CD14-positive monocyte (primary cell): ENCODE measurements at regions not wholly inside any gene's neighbourhood (a gene's known extent, or its start where the extent isn't known, plus 50 kb on each side); places are given as distances from the start of the nearest gene placed in this dataset.
A peak's percentile ranks its signal among the peaks of the same experiment; 100 is the strongest.

ENCODE experiments used
- DNase-seq, 3 donors: peaks; one replicate each; pipeline ENCODE4 v3.0.0-alpha.2; 2011 to 2022
- H2AFZ ChIP-seq: 2 replicates; pipeline ENCODE4 v1.6.0; 2012; ENCODE audit warnings: mild to moderate bottlenecking, low read depth, low read length, inconsistent platforms; ENCODE audit not compliant: insufficient read depth, poor library complexity, severe bottlenecking
- H3K27ac ChIP-seq, 2 donors: 1 replicate in 1 of 2; 2 replicates in 1 of 2; pipeline ENCODE4 v1.5.1; 2012 to 2013; ENCODE audit warnings: low read length in 2 of 2, control low read depth in 1 of 2, inconsistent platforms in 1 of 2, low read depth in 1 of 2, mild to moderate bottlenecking in 1 of 2
- H3K27me3 ChIP-seq, 2 donors: one replicate each; pipeline versions ENCODE4 v1.6.0 to v1.6.1; 2011 to 2013; ENCODE audit warnings: low read length in 2 of 2; ENCODE audit not compliant: control insufficient read depth in 2 of 2, insufficient read depth in 2 of 2
- H3K36me3 ChIP-seq, 2 donors: replicated peaks in 1 of 2; 1 replicate in 1 of 2; 2 replicates in 1 of 2; pipeline versions ENCODE4 v1.5.1 to v1.6.1; 2012 to 2013; ENCODE audit warnings: low read length in 2 of 2, control low read depth in 1 of 2, inconsistent platforms in 1 of 2, mild to moderate bottlenecking in 1 of 2; ENCODE audit not compliant: insufficient read depth in 2 of 2, control insufficient read depth in 1 of 2
- H3K4me1 ChIP-seq, 2 donors: 1 replicate in 1 of 2; 2 replicates in 1 of 2; pipeline versions ENCODE4 v1.5.1 to v1.6.1; 2012 to 2013; ENCODE audit warnings: low read length in 2 of 2, control low read depth in 1 of 2, inconsistent platforms in 1 of 2, mild to moderate bottlenecking in 1 of 2, moderate library complexity in 1 of 2; ENCODE audit not compliant: insufficient read depth in 2 of 2, control insufficient read depth in 1 of 2
- H3K4me2 ChIP-seq: replicated peaks from 2 replicates; pipeline ENCODE3; 2012; ENCODE audit warnings: low read length, moderate library complexity, mild to moderate bottlenecking; ENCODE audit not compliant: poor library complexity, severe bottlenecking; ENCODE audit errors: extremely low read depth
- H3K4me3 ChIP-seq, 3 experiments: fragments of 200-600 bp in 1 of 3; sonication (generic) in 1 of 3; replicated peaks in 1 of 3; 1 replicate in 2 of 3; 2 replicates in 1 of 3; pipeline ENCODE4 v1.5.1; 2011 to 2013; ENCODE audit warnings: low read length in 3 of 3, mild to moderate bottlenecking in 3 of 3, control low read depth in 2 of 3, low read depth in 2 of 3, inconsistent platforms in 1 of 3, moderate library complexity in 1 of 3
- H3K79me2 ChIP-seq: 2 replicates; pipeline ENCODE4 v1.6.0; 2012; ENCODE audit warnings: mild to moderate bottlenecking, control low read depth, inconsistent platforms, low read length, moderate library complexity; ENCODE audit not compliant: insufficient read depth
- H3K9ac ChIP-seq: 2 replicates; pipeline ENCODE4 v1.6.0; 2017; ENCODE audit warnings: low read length, mild to moderate bottlenecking; ENCODE audit not compliant: insufficient read depth, poor library complexity, severe bottlenecking
- H3K9me3 ChIP-seq, 2 donors: replicated peaks in 1 of 2; 1 replicate in 1 of 2; 2 replicates in 1 of 2; pipeline versions ENCODE4 v1.5.1 to v1.6.1; 2012 to 2013; ENCODE audit warnings: low read length in 2 of 2, control low read depth in 1 of 2; ENCODE audit not compliant: control insufficient read depth in 1 of 2, insufficient read depth in 1 of 2
- H4K20me1 ChIP-seq: 2 replicates; pipeline ENCODE4 v1.6.0; 2012; ENCODE audit warnings: mild to moderate bottlenecking, low read length, control low read depth, moderate library complexity; ENCODE audit not compliant: insufficient read depth
- H3K27ac Mint-ChIP-seq, 7 donors: one replicate each; pipeline ENCODE4 v1.8.0; 2020; ENCODE audit warnings: mild to moderate bottlenecking in 7 of 7, mixed read lengths in 7 of 7, moderate library complexity in 6 of 7, inconsistent platforms in 2 of 7
- H3K27me3 Mint-ChIP-seq, 3 donors: one replicate each; pipeline ENCODE4 v1.8.0; 2021 to 2022; ENCODE audit warnings: low read depth in 3 of 3, mild to moderate bottlenecking in 3 of 3, mixed read lengths in 3 of 3, moderate library complexity in 3 of 3, inconsistent platforms in 1 of 3
- H3K36me3 Mint-ChIP-seq, 2 donors: one replicate each; pipeline ENCODE4 v1.8.0; 2020; ENCODE audit warnings: mixed read lengths in 2 of 2, inconsistent platforms in 1 of 2, mild to moderate bottlenecking in 1 of 2
- H3K4me1 Mint-ChIP-seq: one replicate; pipeline ENCODE4 v1.8.0; 2020; ENCODE audit warnings: mild to moderate bottlenecking, mixed read lengths
- H3K4me3 Mint-ChIP-seq, 2 donors: one replicate each; pipeline ENCODE4 v1.8.0; 2020; ENCODE audit warnings: mild to moderate bottlenecking in 2 of 2, mixed read lengths in 2 of 2, moderate library complexity in 1 of 2
- H3K9me3 Mint-ChIP-seq, 7 donors: one replicate each; pipeline ENCODE4 v1.8.0; 2020 to 2022; ENCODE audit warnings: mixed read lengths in 7 of 7, mild to moderate bottlenecking in 6 of 7, moderate library complexity in 6 of 7, inconsistent platforms in 2 of 7
- WGBS: methylation state at CpG from one replicate; pipeline ENCODE4 v1.1.5; 2013; ENCODE audit warnings: missing lambda C conversion rate; ENCODE audit not compliant: insufficient coverage; 5-methylcytosine and 5-hydroxymethylcytosine counted together
- intact Hi-C, 2 donors: fragments of 100-400 bp; cut with micrococcal nuclease; formaldehyde crosslinking; loops; one replicate each; pipeline versions ENCODE4 v1.15.0 to v1.15.1; 2023
- TF ChIP-seq, protein P1 (sequence below): fragments of 200-600 bp; IDR thresholded peaks from one replicate; pipeline ENCODE4 v1.8.0; 2022; ENCODE audit warnings: antibody characterized with exemption, mild to moderate bottlenecking

DNA sequence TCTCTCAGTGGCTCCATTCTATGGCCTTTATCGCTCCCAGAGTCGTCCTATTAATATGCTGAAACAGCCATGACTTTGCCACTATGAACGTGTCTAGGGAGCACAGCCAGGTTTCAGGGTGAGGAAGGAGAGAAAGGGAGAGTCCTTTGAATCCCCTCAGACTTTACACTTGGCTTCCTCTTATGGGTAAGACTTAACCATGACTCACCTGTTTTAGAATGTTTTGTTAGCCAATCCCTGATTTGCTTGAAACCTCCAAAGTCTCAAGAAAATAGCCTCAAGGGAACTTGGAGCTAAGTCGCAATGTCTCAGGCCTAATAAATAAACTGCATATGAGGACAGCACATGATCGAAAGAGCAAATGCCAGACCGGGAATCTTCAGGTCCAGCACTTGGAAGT is 131.2 kb upstream of the RCN1 start:
- no peak for DNase-seq
- intact Hi-C loops: no loop called here
- H3K27me3 Mint-ChIP-seq: peaks cover 1 to 6% (median 2%) of the 10 kb centered on the region in 3 donors
- 96% methylated on average over 3 of the region's 6 CpGs for WGBS
- H3K9ac ChIP-seq: no peak overlapping the region
- no peak overlapping the region for H2AFZ ChIP-seq
- H3K36me3 Mint-ChIP-seq: no peaks in the 10 kb centered on the region
- no peaks in the 10 kb centered on the region for H4K20me1 ChIP-seq
- no peak overlapping the region for H3K4me2 ChIP-seq
- no peaks in the 10 kb centered on the region for H3K9me3 Mint-ChIP-seq
- no peak overlapping the region for H3K27ac ChIP-seq
- H3K4me3 Mint-ChIP-seq: no peak overlapping the region
- no peaks in the 10 kb centered on the region for H3K9me3 ChIP-seq
- peaks cover 5% of the 10 kb centered on the region for H3K4me1 Mint-ChIP-seq
- no peaks in the 10 kb centered on the region for H3K36me3 ChIP-seq
- H3K27me3 ChIP-seq: no peaks in the 10 kb centered on the region
- H3K4me3 ChIP-seq: no peak overlapping the region
- no peaks in the 10 kb centered on the region for H3K4me1 ChIP-seq
- TF ChIP-seq, protein P1, sequence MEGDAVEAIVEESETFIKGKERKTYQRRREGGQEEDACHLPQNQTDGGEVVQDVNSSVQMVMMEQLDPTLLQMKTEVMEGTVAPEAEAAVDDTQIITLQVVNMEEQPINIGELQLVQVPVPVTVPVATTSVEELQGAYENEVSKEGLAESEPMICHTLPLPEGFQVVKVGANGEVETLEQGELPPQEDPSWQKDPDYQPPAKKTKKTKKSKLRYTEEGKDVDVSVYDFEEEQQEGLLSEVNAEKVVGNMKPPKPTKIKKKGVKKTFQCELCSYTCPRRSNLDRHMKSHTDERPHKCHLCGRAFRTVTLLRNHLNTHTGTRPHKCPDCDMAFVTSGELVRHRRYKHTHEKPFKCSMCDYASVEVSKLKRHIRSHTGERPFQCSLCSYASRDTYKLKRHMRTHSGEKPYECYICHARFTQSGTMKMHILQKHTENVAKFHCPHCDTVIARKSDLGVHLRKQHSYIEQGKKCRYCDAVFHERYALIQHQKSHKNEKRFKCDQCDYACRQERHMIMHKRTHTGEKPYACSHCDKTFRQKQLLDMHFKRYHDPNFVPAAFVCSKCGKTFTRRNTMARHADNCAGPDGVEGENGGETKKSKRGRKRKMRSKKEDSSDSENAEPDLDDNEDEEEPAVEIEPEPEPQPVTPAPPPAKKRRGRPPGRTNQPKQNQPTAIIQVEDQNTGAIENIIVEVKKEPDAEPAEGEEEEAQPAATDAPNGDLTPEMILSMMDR: no peak
- no peaks in the 10 kb centered on the region for H3K79me2 ChIP-seq
- no peak overlapping the region for H3K27ac Mint-ChIP-seq

- H3K79me2 ChIP-seq: no peaks in the 10 kb centered on the region
- no peaks in the 10 kb centered on the region for H3K36me3 ChIP-seq
- H3K27ac ChIP-seq: no peak overlapping the region
- no peaks in the 10 kb centered on the region for H3K27me3 ChIP-seq
- Mint-ChIP-seq H3K4me3 (no peak overlapping the region), H3K4me1 (peaks cover 5% of the 10 kb centered on the region), H3K27ac (no peak overlapping the region), H3K9me3 (no peaks in the 10 kb centered on the region), H3K27me3 (peaks cover 2 to 6% (median 5%) of the 10 kb centered on the region in 3 donors), H3K36me3 (no peaks in the 10 kb centered on the region)
- TF ChIP-seq, protein P1: peak; percentile 64
- no peak for DNase-seq
- peak overlapping the region; percentile 12 for H2AFZ ChIP-seq
- intact Hi-C loops: no loop called here
- 38% methylated on average over 7 of the region's 15 CpGs for WGBS
- no peaks in the 10 kb centered on the region for H3K9me3 ChIP-seq
- H3K4me2 ChIP-seq: no peak overlapping the region
- H3K4me3 ChIP-seq: no peak overlapping the region
- no peak overlapping the region for H3K9ac ChIP-seq
- no peaks in the 10 kb centered on the region for H4K20me1 ChIP-seq
- H3K4me1 ChIP-seq: no peaks in the 10 kb centered on the region
Observed at GRCh38 chr11:31958076-31958735, 132.7 kb upstream of the RCN1 start.
